K562 (cell line): ENCODE measurements at regions not wholly inside any gene's neighbourhood (a gene's known extent, or its start where the extent isn't known, plus 50 kb on each side); places are given as distances from the start of the nearest gene placed in this dataset.

Experiments used
- C11orf30 ChIP-seq: fragments of 450-650 bp; IDR thresholded peaks from 2 replicates; pipeline ENCODE4 v1.6.1; 2016; ENCODE audit warnings: low read depth, mild to moderate bottlenecking
- CHAMP1 ChIP-seq: fragments of 450-650 bp; IDR thresholded peaks from 2 replicates; pipeline ENCODE4 v1.6.1; 2016; ENCODE audit warnings: mild to moderate bottlenecking
- HDAC6 ChIP-seq: IDR thresholded peaks from 2 replicates; pipeline ENCODE4 v1.6.1; 2012; ENCODE audit warnings: low read depth, mild to moderate bottlenecking, control low read depth, inconsistent platforms, low read length, moderate library complexity
- HDGF ChIP-seq: fragments of 450-650 bp; IDR thresholded peaks from 2 replicates; pipeline ENCODE4 v1.6.1; 2016
- HOXB6 ChIP-seq: fragments of 250-450 bp; sonication (Bioruptor Pico); IDR thresholded peaks from 2 replicates; pipeline ENCODE4 v1.5.1; 2022; ENCODE audit warnings: mild to moderate bottlenecking, borderline replicate concordance
- KLF10 ChIP-seq: fragments of 250-450 bp; sonication (Bioruptor Pico); IDR thresholded peaks from 2 replicates; pipeline ENCODE4 v1.6.1; 2021; ENCODE audit warnings: matching md5 sums
- MBD2 ChIP-seq: sonication (generic); IDR thresholded peaks from 2 replicates; pipeline ENCODE4 v1.6.1; 2016; ENCODE audit warnings: low read depth, borderline replicate concordance
- MLX ChIP-seq, 2 experiments: fragments of 450-650 bp in 1 of 2; sonication (generic) in 1 of 2; formaldehyde crosslinking; conservative IDR thresholded peaks; 2 replicates each; pipeline versions ENCODE4 v1.4.0 to v1.8.1; 2020 to 2022; ENCODE audit warnings: mild to moderate bottlenecking in 1 of 2, missing genetic modification reagents in 1 of 2
- NCOR1 ChIP-seq: fragments of 450-650 bp; IDR thresholded peaks from 2 replicates; pipeline ENCODE4 v1.6.1; 2016; ENCODE audit warnings: mild to moderate bottlenecking, moderate library complexity
- NFYB ChIP-seq: IDR thresholded peaks from 2 replicates; pipeline ENCODE4 v1.6.1; 2011; ENCODE audit warnings: mild to moderate bottlenecking, moderate library complexity; ENCODE audit not compliant: insufficient read length; ENCODE audit errors: extremely low read depth
- NKRF ChIP-seq: fragments of 450-650 bp; IDR thresholded peaks from 2 replicates; pipeline ENCODE4 v1.6.1; 2016; ENCODE audit warnings: borderline replicate concordance
- PCBP2 ChIP-seq: fragments of 200-400 bp; formaldehyde crosslinking; IDR thresholded peaks from 2 replicates; pipeline ENCODE4 v1.6.1; 2018; ENCODE audit warnings: low read length, low read depth, mild to moderate bottlenecking, moderate library complexity; ENCODE audit not compliant: poor library complexity, severe bottlenecking
- PHB ChIP-seq: fragments of 250-450 bp; sonication (Bioruptor Pico); IDR thresholded peaks from 2 replicates; pipeline ENCODE4 v1.5.0; 2021
- RAD51 ChIP-seq: fragments of 450-650 bp; IDR thresholded peaks from 2 replicates; pipeline ENCODE4 v1.7.1; 2016; ENCODE audit warnings: low read depth, mild to moderate bottlenecking, borderline replicate concordance
- RBM34 ChIP-seq: fragments of 200-400 bp; formaldehyde crosslinking; IDR thresholded peaks from 2 replicates; pipeline ENCODE4 v1.6.1; 2018; ENCODE audit warnings: low read length, borderline replicate concordance; ENCODE audit not compliant: insufficient read depth
- SMARCA5 ChIP-seq: fragments of 450-650 bp; IDR thresholded peaks from 2 replicates; pipeline ENCODE4 v1.6.1; 2016
- SP2 ChIP-seq: IDR thresholded peaks from 2 replicates; pipeline ENCODE4 v1.6.1; 2011; ENCODE audit warnings: mild to moderate bottlenecking, low read depth, low read length, moderate library complexity; ENCODE audit not compliant: poor library complexity, severe bottlenecking; ENCODE audit errors: extremely low read depth
- SPI1 ChIP-seq: IDR thresholded peaks from 2 replicates; pipeline ENCODE4 v1.6.1; 2011; ENCODE audit warnings: low read depth, low read length, control low read depth, borderline replicate concordance
- SRSF1 ChIP-seq: fragments of 200-400 bp; formaldehyde crosslinking; IDR thresholded peaks from 2 replicates; pipeline ENCODE4 v1.6.1; 2017; ENCODE audit warnings: mild to moderate bottlenecking, low read depth, low read length, moderate library complexity
- U2AF2 ChIP-seq: fragments of 200-400 bp; formaldehyde crosslinking; optimal IDR thresholded peaks from 2 replicates; pipeline ENCODE3; 2017; ENCODE audit warnings: low read depth, mild to moderate bottlenecking, low read length
- ZNF175 ChIP-seq: fragments of 200-800 bp; sonication (Bioruptor generic); IDR thresholded peaks from 2 replicates; pipeline ENCODE4 v1.6.1; 2016; ENCODE audit warnings: low read depth, mild to moderate bottlenecking, missing genetic modification characterization, missing compliant biosample characterization
- ZNF184 ChIP-seq: sonication (generic); formaldehyde crosslinking; IDR thresholded peaks from 2 replicates; pipeline ENCODE4 v1.5.0; 2020; ENCODE audit warnings: missing genetic modification reagents
- ZNF512 ChIP-seq: IDR thresholded peaks from 2 replicates; pipeline ENCODE4 v1.6.1; 2016; ENCODE audit warnings: missing genetic modification characterization, missing compliant biosample characterization
- ZNF778 ChIP-seq: fragments of 450-650 bp; formaldehyde crosslinking; IDR thresholded peaks from 2 replicates; pipeline ENCODE4 v1.4.0; 2020; ENCODE audit warnings: mild to moderate bottlenecking, moderate library complexity

GRCh38 chr10:78299851-78300468, 266.3 kb downstream of the RPS24 start (continued):
- TF ChIP-seq NKRF (no peak), CHAMP1 (0 out of 2 replicates have a peak, but pooled peaks have one; percentile 3), NCOR1 (no peak), ZNF778 (CRISPR knock-in tag) (no peak), KLF10 (CRISPR knock-in tag) (no peak), SPI1 (peak; percentile 45; the same call in 1 of the 2 replicates), SMARCA5 (no peak), MBD2 (peak; percentile 64; the same call in 1 of the 2 replicates), RAD51 (no peak), HDAC6 (no peak), U2AF2 (no peak), MLX (CRISPR knock-in tag; conservative IDR thresholded peaks at IDR 0.05) (no peak), RBM34 (no peak), HDGF (no peak), PCBP2 (no peak), SRSF1 (no peak), HOXB6 (no peak), NFYB (peak; percentile 90), ZNF175 (no peak), SP2 (no peak), ZNF184 (CRISPR knock-in tag) (no peak), PHB (CRISPR knock-in tag) (no peak), C11orf30 (peak; percentile 53; the same call in 1 of the 2 replicates), ZNF512 (tag) (no peak)
